ENCODE measurements at regions not wholly inside any gene's neighbourhood (a gene's known extent, or its start where the extent isn't known, plus 50 kb on each side); places are given as distances from the start of the nearest gene placed in this dataset.

DNA sequence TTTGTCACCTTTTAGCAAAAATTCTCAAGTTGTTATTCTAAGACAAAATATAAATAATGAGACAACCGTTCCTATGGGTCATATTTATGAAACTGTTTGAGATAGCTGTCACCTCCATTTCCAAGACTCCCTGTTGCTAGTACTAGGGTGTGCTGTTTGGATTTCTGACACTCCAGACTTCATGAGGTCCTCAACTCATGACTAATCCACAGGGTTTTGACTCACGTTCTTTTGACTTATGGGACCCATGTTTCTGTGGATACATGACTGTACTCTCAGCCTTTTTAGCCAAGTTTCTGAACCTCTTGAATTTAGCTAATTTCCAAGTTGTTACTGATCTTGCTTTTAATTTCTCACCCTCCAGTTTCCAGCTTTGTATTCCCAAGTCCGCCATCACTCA lies 178.7 kb upstream of the FAM98A start:
- Histone ChIP-seq H3K4me3 (replicated peaks; ENCODE audit: insufficient read depth, low read length) (no peak overlapping the region), H3K27ac (replicated peaks) (no peak overlapping the region), H3K27me3 (ENCODE audit: insufficient read depth, poor library complexity, severe bottlenecking) (no peaks in the 10 kb centered on the region)
- TF ChIP-seq SPI1 (IDR thresholded peaks at IDR 0.05; ENCODE audit: borderline replicate concordance, low read depth) (no peak), POLR2AphosphoS5 (IDR thresholded peaks at IDR 0.05; ENCODE audit: low read depth) (no peak), GABPA (IDR thresholded peaks at IDR 0.05; ENCODE audit: low read depth) (no peak)
- TF ChIP-seq, protein P1, sequence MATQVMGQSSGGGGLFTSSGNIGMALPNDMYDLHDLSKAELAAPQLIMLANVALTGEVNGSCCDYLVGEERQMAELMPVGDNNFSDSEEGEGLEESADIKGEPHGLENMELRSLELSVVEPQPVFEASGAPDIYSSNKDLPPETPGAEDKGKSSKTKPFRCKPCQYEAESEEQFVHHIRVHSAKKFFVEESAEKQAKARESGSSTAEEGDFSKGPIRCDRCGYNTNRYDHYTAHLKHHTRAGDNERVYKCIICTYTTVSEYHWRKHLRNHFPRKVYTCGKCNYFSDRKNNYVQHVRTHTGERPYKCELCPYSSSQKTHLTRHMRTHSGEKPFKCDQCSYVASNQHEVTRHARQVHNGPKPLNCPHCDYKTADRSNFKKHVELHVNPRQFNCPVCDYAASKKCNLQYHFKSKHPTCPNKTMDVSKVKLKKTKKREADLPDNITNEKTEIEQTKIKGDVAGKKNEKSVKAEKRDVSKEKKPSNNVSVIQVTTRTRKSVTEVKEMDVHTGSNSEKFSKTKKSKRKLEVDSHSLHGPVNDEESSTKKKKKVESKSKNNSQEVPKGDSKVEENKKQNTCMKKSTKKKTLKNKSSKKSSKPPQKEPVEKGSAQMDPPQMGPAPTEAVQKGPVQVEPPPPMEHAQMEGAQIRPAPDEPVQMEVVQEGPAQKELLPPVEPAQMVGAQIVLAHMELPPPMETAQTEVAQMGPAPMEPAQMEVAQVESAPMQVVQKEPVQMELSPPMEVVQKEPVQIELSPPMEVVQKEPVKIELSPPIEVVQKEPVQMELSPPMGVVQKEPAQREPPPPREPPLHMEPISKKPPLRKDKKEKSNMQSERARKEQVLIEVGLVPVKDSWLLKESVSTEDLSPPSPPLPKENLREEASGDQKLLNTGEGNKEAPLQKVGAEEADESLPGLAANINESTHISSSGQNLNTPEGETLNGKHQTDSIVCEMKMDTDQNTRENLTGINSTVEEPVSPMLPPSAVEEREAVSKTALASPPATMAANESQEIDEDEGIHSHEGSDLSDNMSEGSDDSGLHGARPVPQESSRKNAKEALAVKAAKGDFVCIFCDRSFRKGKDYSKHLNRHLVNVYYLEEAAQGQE (IDR thresholded peaks at IDR 0.05; ENCODE audit: insufficient replicate concordance, low read depth): no peak
- TF ChIP-seq, protein P2, sequence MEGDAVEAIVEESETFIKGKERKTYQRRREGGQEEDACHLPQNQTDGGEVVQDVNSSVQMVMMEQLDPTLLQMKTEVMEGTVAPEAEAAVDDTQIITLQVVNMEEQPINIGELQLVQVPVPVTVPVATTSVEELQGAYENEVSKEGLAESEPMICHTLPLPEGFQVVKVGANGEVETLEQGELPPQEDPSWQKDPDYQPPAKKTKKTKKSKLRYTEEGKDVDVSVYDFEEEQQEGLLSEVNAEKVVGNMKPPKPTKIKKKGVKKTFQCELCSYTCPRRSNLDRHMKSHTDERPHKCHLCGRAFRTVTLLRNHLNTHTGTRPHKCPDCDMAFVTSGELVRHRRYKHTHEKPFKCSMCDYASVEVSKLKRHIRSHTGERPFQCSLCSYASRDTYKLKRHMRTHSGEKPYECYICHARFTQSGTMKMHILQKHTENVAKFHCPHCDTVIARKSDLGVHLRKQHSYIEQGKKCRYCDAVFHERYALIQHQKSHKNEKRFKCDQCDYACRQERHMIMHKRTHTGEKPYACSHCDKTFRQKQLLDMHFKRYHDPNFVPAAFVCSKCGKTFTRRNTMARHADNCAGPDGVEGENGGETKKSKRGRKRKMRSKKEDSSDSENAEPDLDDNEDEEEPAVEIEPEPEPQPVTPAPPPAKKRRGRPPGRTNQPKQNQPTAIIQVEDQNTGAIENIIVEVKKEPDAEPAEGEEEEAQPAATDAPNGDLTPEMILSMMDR (IDR thresholded peaks at IDR 0.05; ENCODE audit: insufficient read depth, low read length): no peak
- DNase-seq (ENCODE audit: low read depth in 1 of 2, low spot score in 1 of 2): no peak

DNA sequence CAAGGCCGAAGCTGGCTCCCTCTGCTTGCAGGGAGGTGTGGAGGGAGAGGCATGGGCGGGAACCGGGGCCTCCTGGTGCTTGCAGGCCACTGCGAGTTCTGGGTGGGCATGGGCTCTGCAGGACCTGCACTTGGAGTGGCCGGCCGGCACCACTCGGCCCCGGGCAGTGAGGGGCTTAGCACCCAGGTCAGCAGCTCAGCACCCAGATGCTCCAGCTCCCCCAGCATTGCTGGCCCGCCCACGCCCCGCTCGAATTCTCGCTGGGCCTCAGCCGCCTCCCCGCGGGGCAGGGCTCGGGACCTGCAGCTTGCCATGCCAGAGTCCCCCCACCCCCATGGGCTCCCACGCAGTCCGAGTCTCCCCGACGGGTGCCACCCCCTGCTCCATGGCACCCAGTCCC lies 176.2 kb upstream of the FAM98A start:
- no peaks in the 10 kb centered on the region for H3K27me3 ChIP-seq (ENCODE audit: insufficient read depth, poor library complexity, severe bottlenecking)
- no peak overlapping the region for H3K4me3 ChIP-seq (replicated peaks; ENCODE audit: insufficient read depth, low read length)
- no peak overlapping the region for H3K27ac ChIP-seq (replicated peaks)
- TF ChIP-seq, protein P2 (IDR thresholded peaks at IDR 0.05; ENCODE audit: insufficient read depth, low read length): no peak
- TF ChIP-seq SPI1 (IDR thresholded peaks at IDR 0.05; ENCODE audit: borderline replicate concordance, low read depth) (no peak), GABPA (IDR thresholded peaks at IDR 0.05; ENCODE audit: low read depth) (no peak), POLR2AphosphoS5 (IDR thresholded peaks at IDR 0.05; ENCODE audit: low read depth) (no peak)
- TF ChIP-seq, protein P1 (IDR thresholded peaks at IDR 0.05; ENCODE audit: insufficient replicate concordance, low read depth): no peak
- no peak for DNase-seq (ENCODE audit: low read depth in 1 of 2, low spot score in 1 of 2)

DNA sequence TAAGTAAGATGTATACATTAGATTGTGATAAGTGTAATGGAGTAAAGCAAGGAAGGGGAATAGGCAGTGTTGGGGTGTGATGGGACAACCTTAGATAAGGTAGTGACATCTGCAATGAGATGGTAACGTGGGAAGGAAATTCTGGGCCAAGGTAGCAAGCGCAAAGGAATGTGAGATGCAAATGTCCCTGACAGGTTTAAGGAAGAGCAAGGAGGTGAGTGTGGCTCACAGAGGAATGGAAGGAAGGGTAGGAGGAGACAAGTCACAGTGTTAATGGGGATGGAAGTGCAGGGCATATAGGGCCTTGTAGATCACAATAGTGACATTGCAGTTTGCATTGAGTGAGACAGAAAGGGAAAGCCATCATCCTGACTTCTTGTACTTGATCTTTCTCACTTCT lies 170.9 kb upstream of the FAM98A start:
- no peak overlapping the region for H3K4me3 ChIP-seq (replicated peaks; ENCODE audit: insufficient read depth, low read length)
- TF ChIP-seq SPI1 (IDR thresholded peaks at IDR 0.05; ENCODE audit: borderline replicate concordance, low read depth): no peak
- TF ChIP-seq, protein P1 (IDR thresholded peaks at IDR 0.05; ENCODE audit: insufficient replicate concordance, low read depth): no peak
- no peaks in the 10 kb centered on the region for H3K27me3 ChIP-seq (ENCODE audit: insufficient read depth, poor library complexity, severe bottlenecking)
- no peak for DNase-seq (ENCODE audit: low read depth in 1 of 2, low spot score in 1 of 2)
- no peak overlapping the region for H3K27ac ChIP-seq (replicated peaks)

DNA sequence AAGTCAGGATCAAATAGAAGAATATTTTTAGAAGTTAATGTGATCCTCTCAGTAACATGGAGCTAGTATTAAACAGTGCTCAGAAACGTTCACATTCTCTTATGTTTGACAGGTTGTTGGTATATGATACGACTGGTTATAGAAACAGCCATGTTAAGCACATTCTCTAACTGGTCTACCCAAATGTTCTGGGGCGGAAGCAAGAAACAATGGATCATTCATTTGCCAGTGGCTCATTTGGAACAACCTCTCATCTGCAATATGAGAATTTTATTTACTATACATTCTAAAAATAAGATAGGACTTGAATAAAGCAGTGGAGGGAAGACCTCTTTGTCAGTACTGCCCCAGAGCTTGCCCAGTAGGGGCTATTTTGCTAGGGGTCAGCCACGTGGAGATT lies 167.1 kb upstream of the FAM98A start:
- TF ChIP-seq SPI1 (IDR thresholded peaks at IDR 0.05; ENCODE audit: borderline replicate concordance, low read depth): no peak
- TF ChIP-seq POLR2AphosphoS5 (IDR thresholded peaks at IDR 0.05; ENCODE audit: low read depth): no peak
- TF ChIP-seq, protein P2 (IDR thresholded peaks at IDR 0.05; ENCODE audit: insufficient read depth, low read length): no peak
- TF ChIP-seq GABPA (IDR thresholded peaks at IDR 0.05; ENCODE audit: low read depth): no peak
- TF ChIP-seq, protein P1 (IDR thresholded peaks at IDR 0.05; ENCODE audit: insufficient replicate concordance, low read depth): no peak
- Histone ChIP-seq H3K27ac (replicated peaks) (no peak overlapping the region), H3K4me3 (replicated peaks; ENCODE audit: insufficient read depth, low read length) (no peak overlapping the region), H3K27me3 (ENCODE audit: insufficient read depth, poor library complexity, severe bottlenecking) (no peaks in the 10 kb centered on the region)
- no peak for DNase-seq (ENCODE audit: low read depth in 1 of 2, low spot score in 1 of 2)

Measured in HL-60 (cell line).